Neural cell (in vitro differentiated cells): ENCODE measurements at regions not wholly inside any gene's neighbourhood (a gene's known extent, or its start where the extent isn't known, plus 50 kb on each side); places are given as distances from the start of the nearest gene placed in this dataset.

Source experiments
- H2AFZ ChIP-seq: fragments of 200-600, 300-800 bp; sonication (generic), shearing (Covaris generic); 2 replicates; pipeline ENCODE4 v1.6.0; 2014; ENCODE audit warnings: low read depth, mild to moderate bottlenecking, antibody characterized with exemption, low read length, moderate library complexity
- H3F3A ChIP-seq: fragments of 200-600 bp; shearing (Covaris generic); 2 replicates; pipeline ENCODE4 v1.6.1; 2016; ENCODE audit warnings: mild to moderate bottlenecking, moderate library complexity, mixed read lengths, antibody characterized with exemption, low read length; ENCODE audit not compliant: insufficient read depth, poor library complexity, severe bottlenecking
- H3K27ac ChIP-seq: fragments of 200-600, 300-800 bp; sonication (generic), shearing (Covaris generic); 2 replicates; pipeline ENCODE4 v1.5.1; 2014; ENCODE audit warnings: mild to moderate bottlenecking, low read length, moderate library complexity
- H3K27me3 ChIP-seq: fragments of 300-800, 200-600 bp; sonication (generic), shearing (Covaris generic); 2 replicates; pipeline ENCODE4 v1.6.0; 2014; ENCODE audit warnings: mild to moderate bottlenecking, low read depth, low read length, moderate library complexity; ENCODE audit not compliant: insufficient read depth
- H3K36me3 ChIP-seq: fragments of 300-800, 200-600 bp; sonication (generic), shearing (Covaris generic); 2 replicates; pipeline ENCODE4 v1.5.1; 2014; ENCODE audit warnings: mild to moderate bottlenecking, antibody characterized with exemption, low read length, moderate library complexity; ENCODE audit not compliant: insufficient read depth
- H3K4me2 ChIP-seq: fragments of 300-800, 200-600 bp; sonication (generic), shearing (Covaris generic); 2 replicates; pipeline ENCODE4 v1.6.0; 2014; ENCODE audit warnings: mild to moderate bottlenecking, low read length
- H3K4me3 ChIP-seq: fragments of 300-800, 200-600 bp; sonication (generic), shearing (Covaris generic); 2 replicates; pipeline ENCODE4 v1.5.1; 2014; ENCODE audit warnings: mild to moderate bottlenecking, low read length, moderate library complexity
- H3K79me2 ChIP-seq: fragments of 200-600 bp; shearing (Covaris generic); replicated peaks from 2 replicates; pipeline ENCODE4 v1.6.0; 2014; ENCODE audit warnings: mild to moderate bottlenecking, low read length, moderate library complexity; ENCODE audit not compliant: insufficient read depth
- H3K9ac ChIP-seq: fragments of 300-800, 200-600 bp; sonication (generic), shearing (Covaris generic); 2 replicates; pipeline ENCODE4 v1.6.1; 2016; ENCODE audit warnings: mild to moderate bottlenecking, low read length, mixed read lengths
- H3K9me2 ChIP-seq: fragments of 200-600 bp; shearing (Covaris generic); 2 replicates; pipeline ENCODE4 v1.6.1; 2016; ENCODE audit warnings: mild to moderate bottlenecking, low read length, mixed read lengths; ENCODE audit not compliant: insufficient read depth
- H3K9me3 ChIP-seq: fragments of 200-600, 300-800 bp; sonication (generic), shearing (Covaris generic); 2 replicates; pipeline ENCODE4 v1.6.1; 2016; ENCODE audit warnings: mild to moderate bottlenecking, mixed run types, low read length, moderate library complexity, mixed read lengths
- H4K20me1 ChIP-seq: fragments of 200-600 bp; shearing (Covaris generic); 2 replicates; pipeline ENCODE4 v1.6.1; 2016; ENCODE audit warnings: mild to moderate bottlenecking, mixed run types; ENCODE audit not compliant: insufficient read depth
- CTCF ChIP-seq: fragments of 450-650 bp; IDR thresholded peaks from 2 replicates; pipeline ENCODE4 v1.5.1; 2014; ENCODE audit warnings: antibody characterized with exemption, mild to moderate bottlenecking, moderate library complexity; ENCODE audit not compliant: poor library complexity, severe bottlenecking
- EP300 ChIP-seq: fragments of 450-650 bp; conservative IDR thresholded peaks from 2 replicates; pipeline ENCODE4 v1.6.1; 2014; ENCODE audit warnings: antibody characterized with exemption, mild to moderate bottlenecking, moderate library complexity; ENCODE audit not compliant: poor library complexity, severe bottlenecking
- EZH2 ChIP-seq: fragments of 200-600, 300-800 bp; shearing (Covaris generic), sonication (generic); IDR thresholded peaks from 2 replicates; pipeline ENCODE4 v1.6.1; 2014; ENCODE audit warnings: antibody characterized with exemption, low read length, borderline replicate concordance, mild to moderate bottlenecking; ENCODE audit not compliant: insufficient read depth, poor library complexity, severe bottlenecking
- MXI1 ChIP-seq: fragments of 450-650 bp; conservative IDR thresholded peaks from 2 replicates; pipeline ENCODE4 v1.6.1; 2014; ENCODE audit warnings: antibody characterized with exemption, mild to moderate bottlenecking; ENCODE audit not compliant: poor library complexity, severe bottlenecking
- POLR2AphosphoS5 ChIP-seq: IDR thresholded peaks from 2 replicates; pipeline ENCODE4 v1.6.1; 2012
- RAD21 ChIP-seq: fragments of 450-650 bp; conservative IDR thresholded peaks from 2 replicates; pipeline ENCODE4 v1.6.1; 2014; ENCODE audit warnings: antibody characterized with exemption, mild to moderate bottlenecking, moderate library complexity
- SMC3 ChIP-seq: fragments of 450-650 bp; conservative IDR thresholded peaks from 2 replicates; pipeline ENCODE4 v1.6.1; 2014; ENCODE audit warnings: antibody characterized with exemption, mild to moderate bottlenecking, moderate library complexity; ENCODE audit not compliant: poor library complexity
- TAF1 ChIP-seq: IDR thresholded peaks from 2 replicates; pipeline ENCODE4 v1.6.1; 2012; ENCODE audit warnings: low read depth
- TF ChIP-seq, protein P1 (sequence below): IDR thresholded peaks from 2 replicates; pipeline ENCODE4 v1.6.1; 2012; ENCODE audit warnings: borderline replicate concordance

- Histone ChIP-seq H3K27ac (no peak overlapping the region), H3K4me2 (no peak overlapping the region)
Measured at GRCh38 chr10:3691482-3691881, 93.5 kb downstream of the KLF6 start.

GRCh38 chr10:3689871-3690510, 95.0 kb downstream of the KLF6 start:
- Histone ChIP-seq H2AFZ (no peak overlapping the region), H3K79me2 (no peaks in the 10 kb centered on the region)

More at GRCh38 chr10:3691482-3691881, 93.5 kb downstream of the KLF6 start:
- Histone ChIP-seq H3K4me3 (no peak overlapping the region), H4K20me1 (no peaks in the 10 kb centered on the region), H3K79me2 (no peaks in the 10 kb centered on the region), H3K27me3 (no peaks in the 10 kb centered on the region), H2AFZ (no peak overlapping the region), H3K9me2 (no peaks in the 10 kb centered on the region), H3F3A (no peaks in the 10 kb centered on the region), H3K36me3 (no peaks in the 10 kb centered on the region), H3K9ac (no peak overlapping the region), H3K9me3 (no peaks in the 10 kb centered on the region)
- TF ChIP-seq, protein P1, sequence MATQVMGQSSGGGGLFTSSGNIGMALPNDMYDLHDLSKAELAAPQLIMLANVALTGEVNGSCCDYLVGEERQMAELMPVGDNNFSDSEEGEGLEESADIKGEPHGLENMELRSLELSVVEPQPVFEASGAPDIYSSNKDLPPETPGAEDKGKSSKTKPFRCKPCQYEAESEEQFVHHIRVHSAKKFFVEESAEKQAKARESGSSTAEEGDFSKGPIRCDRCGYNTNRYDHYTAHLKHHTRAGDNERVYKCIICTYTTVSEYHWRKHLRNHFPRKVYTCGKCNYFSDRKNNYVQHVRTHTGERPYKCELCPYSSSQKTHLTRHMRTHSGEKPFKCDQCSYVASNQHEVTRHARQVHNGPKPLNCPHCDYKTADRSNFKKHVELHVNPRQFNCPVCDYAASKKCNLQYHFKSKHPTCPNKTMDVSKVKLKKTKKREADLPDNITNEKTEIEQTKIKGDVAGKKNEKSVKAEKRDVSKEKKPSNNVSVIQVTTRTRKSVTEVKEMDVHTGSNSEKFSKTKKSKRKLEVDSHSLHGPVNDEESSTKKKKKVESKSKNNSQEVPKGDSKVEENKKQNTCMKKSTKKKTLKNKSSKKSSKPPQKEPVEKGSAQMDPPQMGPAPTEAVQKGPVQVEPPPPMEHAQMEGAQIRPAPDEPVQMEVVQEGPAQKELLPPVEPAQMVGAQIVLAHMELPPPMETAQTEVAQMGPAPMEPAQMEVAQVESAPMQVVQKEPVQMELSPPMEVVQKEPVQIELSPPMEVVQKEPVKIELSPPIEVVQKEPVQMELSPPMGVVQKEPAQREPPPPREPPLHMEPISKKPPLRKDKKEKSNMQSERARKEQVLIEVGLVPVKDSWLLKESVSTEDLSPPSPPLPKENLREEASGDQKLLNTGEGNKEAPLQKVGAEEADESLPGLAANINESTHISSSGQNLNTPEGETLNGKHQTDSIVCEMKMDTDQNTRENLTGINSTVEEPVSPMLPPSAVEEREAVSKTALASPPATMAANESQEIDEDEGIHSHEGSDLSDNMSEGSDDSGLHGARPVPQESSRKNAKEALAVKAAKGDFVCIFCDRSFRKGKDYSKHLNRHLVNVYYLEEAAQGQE: no peak
- TF ChIP-seq POLR2AphosphoS5 (no peak), RAD21 (no peak), EP300 (no peak), CTCF (no peak), EZH2 (no peak), TAF1 (no peak), SMC3 (no peak), MXI1 (no peak)

More at GRCh38 chr10:3689871-3690510, 95.0 kb downstream of the KLF6 start:
- Histone ChIP-seq H3K27me3 (no peaks in the 10 kb centered on the region), H3F3A (no peaks in the 10 kb centered on the region), H3K36me3 (no peaks in the 10 kb centered on the region), H3K27ac (no peak overlapping the region), H3K4me2 (no peak overlapping the region), H3K4me3 (no peak overlapping the region), H3K9me2 (no peaks in the 10 kb centered on the region), H3K9ac (no peak overlapping the region), H3K9me3 (no peaks in the 10 kb centered on the region), H4K20me1 (no peaks in the 10 kb centered on the region)
- TF ChIP-seq MXI1: no peak
- TF ChIP-seq SMC3: no peak
- TF ChIP-seq POLR2AphosphoS5: no peak
